GM19372 (cell line): ENCODE measurements at regions not wholly inside any gene's neighbourhood (a gene's known extent, or its start where the extent isn't known, plus 50 kb on each side); places are given as distances from the start of the nearest gene placed in this dataset.
A peak's percentile ranks its signal among the peaks of the same experiment; 100 is the strongest.

ENCODE experiments used
- ATAC-seq: cut with Tn5 transposase; IDR thresholded peaks from one replicate; pipeline ENCODE4 v1.9.1; 2021; ENCODE audit warnings: mild to moderate bottlenecking, low read depth, moderate library complexity; ENCODE audit not compliant: unreplicated experiment

GRCh38 chr7:32275216-32276009 lies 205.2 kb upstream of the PDE1C start:
- ATAC-seq, result no peak

- ATAC-seq, result no peak
These were observed 203.1 kb upstream of the PDE1C start for GRCh38 chr7:32273297-32273696.

- no peak for ATAC-seq
These were observed 196.8 kb upstream of the PDE1C start for GRCh38 chr7:32266932-32267475.

- ATAC-seq, result no peak
These were observed 194.6 kb upstream of the PDE1C start for GRCh38 chr7:32264702-32265284.

DNA sequence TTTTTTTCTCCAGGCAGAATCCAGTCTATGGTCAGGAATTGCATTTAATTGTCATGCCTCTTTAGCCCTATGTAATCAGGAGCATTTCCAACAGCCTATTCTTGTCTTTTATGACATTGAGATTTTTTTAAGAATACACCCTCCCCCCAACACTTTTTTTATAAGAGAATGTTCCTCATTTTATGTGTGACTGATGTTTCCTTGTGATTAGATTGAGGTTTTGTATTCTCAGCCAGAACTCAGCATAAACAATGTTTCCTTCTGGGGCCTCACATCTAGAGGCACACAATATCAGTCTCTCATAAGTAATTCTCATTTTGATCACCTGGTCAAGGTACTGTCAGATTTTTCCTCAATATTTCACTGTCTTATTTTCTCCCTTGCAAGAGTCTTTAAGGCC lies 193.4 kb upstream of the PDE1C start:
- ATAC-seq, result no peak

GRCh38 chr7:32262315-32262714 lies 192.1 kb upstream of the PDE1C start:
- ATAC-seq, result no peak

- peak; percentile 48 for ATAC-seq
These were observed 189.9 kb upstream of the PDE1C start for GRCh38 chr7:32259931-32260596.

DNA sequence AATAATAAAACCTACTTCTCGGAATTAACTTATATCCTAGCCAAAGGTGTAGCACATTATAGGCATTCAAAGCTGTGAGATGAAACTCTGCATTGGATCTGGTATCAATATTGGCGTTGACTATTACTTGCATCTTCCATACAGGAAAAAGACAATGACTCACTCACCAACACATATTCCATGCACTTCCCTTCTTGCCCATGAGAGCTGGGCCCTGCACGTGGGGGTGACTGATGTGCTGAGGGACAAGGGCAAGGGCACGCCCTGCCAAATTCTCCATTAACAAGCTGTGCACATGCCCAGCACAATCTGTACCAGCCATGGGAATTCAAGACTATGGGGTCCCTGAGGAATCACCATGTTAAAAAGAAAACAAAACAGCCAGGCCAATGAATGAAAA lies 188.1 kb upstream of the PDE1C start:
- ATAC-seq, result no peak

DNA sequence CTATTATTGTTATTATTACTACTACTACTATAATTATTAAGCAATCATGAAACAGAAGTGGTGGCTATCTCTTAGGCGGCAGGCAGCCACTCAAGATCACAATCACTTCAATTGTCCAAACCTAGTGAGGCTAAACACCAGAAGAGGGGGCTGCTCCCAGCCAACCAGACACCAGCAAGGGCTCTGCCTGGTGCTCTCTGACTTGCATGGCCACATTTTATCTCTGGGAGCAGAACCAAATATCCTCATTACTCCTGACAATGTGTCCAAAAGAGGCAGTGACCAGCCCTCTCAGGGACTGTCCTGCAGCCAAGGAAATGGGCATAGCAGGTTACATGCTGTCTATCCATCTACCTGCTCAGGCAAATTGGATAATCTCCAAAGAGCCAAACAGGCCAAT lies 187.4 kb upstream of the PDE1C start:
- no peak for ATAC-seq

DNA sequence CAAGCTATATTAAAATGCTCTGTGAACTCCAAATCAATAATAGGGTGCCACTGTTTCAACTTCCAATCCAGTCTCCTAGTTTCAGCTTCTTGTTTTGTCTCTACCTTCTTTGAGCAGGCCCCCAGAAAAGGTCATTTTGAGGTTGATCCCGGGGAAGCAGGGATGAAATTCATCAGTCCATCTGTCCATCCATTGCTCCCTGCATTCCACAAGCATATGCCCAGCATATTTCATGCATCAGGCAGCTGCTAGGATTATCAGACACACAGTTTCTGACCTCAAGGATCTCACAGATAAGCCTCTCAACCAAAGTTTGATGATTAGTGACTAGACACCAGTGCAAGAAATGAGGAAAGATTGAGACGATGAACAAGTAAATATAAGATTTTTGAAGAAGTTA lies 186.6 kb upstream of the PDE1C start:
- no peak for ATAC-seq

GRCh38 chr7:32256376-32256775 lies 186.2 kb upstream of the PDE1C start:
- ATAC-seq, result no peak

DNA sequence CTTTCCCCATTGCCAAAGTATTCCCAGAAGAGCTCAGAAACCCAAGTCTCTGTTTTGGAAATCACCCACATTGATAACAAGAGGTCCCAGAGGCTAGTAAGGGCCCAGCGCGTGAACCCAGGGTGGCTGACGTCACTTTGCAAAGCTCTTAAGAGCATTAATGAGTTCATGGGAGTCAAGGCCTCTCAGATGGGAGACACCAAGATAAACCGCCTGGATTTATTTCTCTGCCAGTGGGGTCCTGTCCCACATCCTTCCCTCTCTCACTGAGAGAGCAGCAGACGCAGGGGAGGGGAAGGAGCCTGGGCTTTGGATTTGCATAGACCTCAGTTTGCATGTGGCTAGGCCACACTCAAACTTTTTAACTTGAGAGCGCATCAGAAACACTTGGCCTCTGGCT lies 184.8 kb upstream of the PDE1C start:
- ATAC-seq, result no peak

GRCh38 chr7:32253299-32253698 lies 183.1 kb upstream of the PDE1C start:
- ATAC-seq, result no peak

DNA sequence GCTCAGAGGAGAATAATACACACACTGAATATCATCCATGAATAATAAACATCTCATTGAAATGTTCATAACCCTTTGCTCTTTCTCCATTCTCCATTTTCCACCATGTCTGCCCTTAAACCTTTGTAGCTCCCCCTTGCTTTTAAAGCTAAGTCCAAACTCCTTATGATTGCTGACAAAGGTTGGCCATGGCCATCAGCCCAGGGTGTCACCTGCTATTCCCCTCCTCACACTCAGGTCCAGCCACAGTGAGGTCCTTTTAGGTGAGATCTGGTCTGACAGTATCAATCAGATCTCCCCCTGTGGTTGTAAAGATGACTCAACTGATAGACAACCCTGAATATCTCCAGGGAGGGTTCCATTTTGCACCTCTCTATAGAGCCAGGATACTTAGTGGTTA lies 181.5 kb upstream of the PDE1C start:
- no peak for ATAC-seq

DNA sequence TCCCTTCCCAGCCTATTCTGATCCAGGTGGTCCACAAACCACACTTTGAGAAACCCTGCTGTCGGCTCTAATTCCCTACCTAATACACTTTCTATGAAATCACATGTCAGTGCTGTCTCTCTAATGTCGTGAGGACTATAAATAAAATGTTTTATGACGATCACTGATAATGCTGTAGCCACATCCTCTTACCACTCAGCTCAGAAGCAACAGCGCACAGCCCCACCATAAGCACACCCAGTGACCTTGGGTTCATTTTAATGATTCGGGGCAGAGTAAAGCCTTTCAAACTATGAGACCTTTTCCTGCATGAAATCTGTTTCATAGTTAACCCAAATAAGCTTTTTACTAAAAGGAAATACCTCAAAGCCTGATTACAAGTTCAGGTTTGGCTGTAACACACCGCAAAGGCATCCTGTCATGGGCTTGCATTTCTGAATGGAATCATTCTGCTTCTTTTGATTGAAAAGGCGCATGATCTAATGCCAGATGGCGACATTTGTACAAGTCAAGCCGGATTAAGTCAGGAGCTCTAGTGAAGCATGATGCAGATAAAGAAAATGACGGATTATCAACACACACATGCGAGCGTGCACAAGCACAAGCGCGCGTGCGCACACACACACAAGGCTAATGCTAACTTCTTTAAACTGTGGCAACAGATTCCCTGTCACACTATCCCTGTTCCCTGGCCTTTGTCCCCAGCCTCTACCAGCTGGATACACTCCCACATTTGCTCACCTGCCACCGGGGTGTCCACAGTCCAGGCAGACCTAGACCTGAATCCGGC lies 180.5 kb upstream of the PDE1C start:
- ATAC-seq, result no peak

DNA sequence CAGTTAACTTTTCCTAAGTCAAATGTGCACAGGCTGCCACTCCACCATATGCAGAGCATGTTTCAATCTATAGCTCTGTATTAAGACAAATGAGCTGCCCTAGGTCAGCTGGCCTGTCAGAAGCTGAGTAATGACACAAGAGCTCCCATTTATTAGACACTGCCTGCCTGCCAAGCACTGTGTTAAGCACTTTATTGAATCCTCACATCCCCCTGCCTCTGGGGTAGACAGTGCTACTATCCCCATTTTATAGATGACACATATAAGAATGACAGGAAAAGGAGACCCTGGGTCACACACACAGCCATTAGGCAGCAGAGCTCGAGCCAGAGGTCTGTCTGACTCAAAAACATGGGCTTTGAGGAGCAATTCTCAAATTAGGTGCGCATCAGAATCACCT lies 179.8 kb upstream of the PDE1C start:
- no peak for ATAC-seq

DNA sequence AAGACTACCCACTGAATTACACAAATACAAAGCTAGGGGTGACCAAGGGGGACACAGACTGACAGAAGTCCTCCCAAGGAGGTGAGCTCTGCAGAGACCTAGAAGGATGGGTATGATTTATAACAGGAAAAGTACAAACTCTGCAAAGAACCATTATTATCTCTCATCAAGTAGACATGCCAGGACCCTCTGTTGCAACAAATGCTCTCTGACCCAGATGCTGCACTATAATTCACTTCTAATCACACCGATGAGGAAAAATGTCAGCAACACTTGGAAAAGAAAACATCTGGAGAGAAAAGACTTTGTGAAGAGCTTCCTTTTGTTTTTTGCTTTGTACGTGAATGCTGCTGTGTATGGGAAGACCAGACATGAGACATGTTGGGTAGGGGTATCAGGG lies 178.3 kb upstream of the PDE1C start:
- no peak for ATAC-seq

DNA sequence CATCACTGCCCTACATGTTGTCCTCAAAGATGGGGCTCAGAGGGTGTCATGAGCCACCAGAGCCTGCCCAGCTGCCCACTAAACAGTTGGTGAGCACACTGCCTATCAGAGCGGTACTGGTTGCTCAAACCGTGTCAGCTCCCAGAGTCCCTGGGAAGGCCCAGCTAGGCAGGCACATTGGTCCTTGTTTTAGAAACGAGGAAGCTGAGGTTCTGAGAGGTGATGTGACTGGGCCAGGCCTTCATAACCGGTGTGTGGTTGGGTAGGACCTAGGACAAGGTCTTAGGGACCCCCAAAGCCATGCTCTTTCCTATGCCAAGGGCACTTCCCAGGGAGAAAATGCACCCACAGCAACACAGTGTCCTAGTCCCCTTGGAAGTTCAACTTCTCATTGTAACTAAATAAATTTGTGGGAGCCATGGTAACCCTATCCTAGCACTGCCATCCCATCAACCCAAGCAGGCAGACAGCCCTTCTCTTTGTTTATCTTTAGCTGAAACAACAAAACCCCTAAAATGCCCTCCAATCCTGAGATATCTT lies 174.7 kb upstream of the PDE1C start:
- ATAC-seq, result no peak

DNA sequence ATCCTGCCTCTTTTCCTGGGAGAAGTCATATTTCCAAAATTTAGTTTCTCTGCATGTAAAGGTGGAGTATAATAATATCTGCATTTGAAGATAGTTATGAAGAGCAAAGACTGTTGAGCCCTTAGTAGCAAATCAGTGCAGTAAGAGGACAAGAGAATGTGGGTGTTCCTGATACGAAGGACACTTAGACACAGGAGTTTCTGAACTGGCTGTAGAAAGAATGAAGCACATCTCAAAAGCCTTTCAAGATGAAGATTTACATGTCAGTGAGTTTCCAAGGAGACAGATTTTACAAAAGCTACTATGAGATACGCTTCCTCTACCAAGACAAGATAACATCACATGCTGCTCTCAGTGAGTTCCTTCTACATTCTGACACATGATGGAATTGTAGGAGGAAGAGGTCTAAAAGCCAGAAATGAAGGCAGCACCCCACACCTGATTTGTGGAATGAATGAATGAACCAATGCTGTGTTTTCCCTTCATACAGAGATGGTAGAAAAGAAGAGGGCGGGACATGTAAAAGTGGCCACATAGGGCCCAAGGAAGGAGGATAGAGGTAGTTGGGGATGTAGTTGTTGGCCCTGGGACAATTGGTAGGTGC lies 173.6 kb upstream of the PDE1C start:
- ATAC-seq, result no peak

DNA sequence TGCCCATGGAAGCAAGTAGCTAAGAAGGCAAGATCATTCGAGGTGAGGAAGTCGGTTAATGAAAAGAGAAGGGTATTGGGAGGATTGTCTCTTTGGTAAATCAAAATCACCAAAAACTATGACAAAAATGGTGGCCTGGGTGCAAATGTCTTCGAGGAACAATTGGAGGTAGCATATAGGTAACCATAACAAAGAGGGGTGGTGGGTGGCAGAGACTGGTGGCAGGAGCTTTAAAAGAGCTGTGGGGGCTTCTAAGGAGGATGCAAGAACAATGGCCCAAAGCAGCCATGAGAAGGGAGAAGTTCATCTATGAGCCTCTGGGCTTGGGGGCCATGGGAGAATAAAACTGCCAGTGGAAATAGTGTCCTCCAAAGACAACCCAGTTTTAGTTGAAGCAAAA lies 172.2 kb upstream of the PDE1C start:
- ATAC-seq, result no peak
